Activated naive CD4-positive, alpha-beta T cell treated with anti-CD3 and anti-CD28 coated beads, Interleukin-2, amount 50 U/mL, for 72 hours (primary cell): ENCODE measurements at regions not wholly inside any gene's neighbourhood (a gene's known extent, or its start where the extent isn't known, plus 50 kb on each side); places are given as distances from the start of the nearest gene placed in this dataset.
"Not testable (repeated sequence)": the region's sequence is repeated elsewhere in the genome, so short reads cannot be mapped to it uniquely, and the experiment has no call there.

Experiments used
- ATAC-seq, 2 donors: fragments of 150-1000 bp; cut with Tn5 transposase; 2 replicates each; pipeline ENCODE4 v1.10.0; 2021; ENCODE audit warnings: mild to moderate bottlenecking in 2 of 2, moderate library complexity in 2 of 2
- DNase-seq, 2 donors: peaks; one replicate each; pipeline ENCODE4 v3.0.0; 2021 to 2022; ENCODE audit warnings: low spot score in 2 of 2
- H3K27ac Mint-ChIP-seq, 2 donors: one replicate each; pipeline ENCODE4 v1.8.0; 2022; ENCODE audit warnings: mild to moderate bottlenecking in 2 of 2, mixed read lengths in 2 of 2
- H3K36me3 Mint-ChIP-seq, 2 donors: one replicate each; pipeline ENCODE4 v1.8.0; 2022; ENCODE audit warnings: mixed read lengths in 2 of 2
- H3K9me3 Mint-ChIP-seq, 2 donors: one replicate each; pipeline ENCODE4 v1.8.0; 2022; ENCODE audit warnings: mixed read lengths in 2 of 2

GRCh38 chr20:24418731-24419130, 50.7 kb upstream of the SYNDIG1 start:
- peaks cover 11 to 12% of the 10 kb centered on the region in 2 donors for H3K36me3 Mint-ChIP-seq
- peaks cover 8 to 12% of the 10 kb centered on the region in 2 donors for H3K9me3 Mint-ChIP-seq
- DNase-seq (no peak), ATAC-seq (no peak)
- H3K27ac Mint-ChIP-seq = no peak overlapping the region

- no peak for DNase-seq
- Mint-ChIP-seq H3K27ac (no peak overlapping the region), H3K36me3 (peaks cover 11 to 12% of the 10 kb centered on the region in 2 donors), H3K9me3 (peaks cover 8 to 12% of the 10 kb centered on the region in 2 donors)
- ATAC-seq = no peak
These were observed 51.9 kb upstream of the SYNDIG1 start for GRCh38 chr20:24417485-24417884.

- Mint-ChIP-seq H3K36me3 (peaks cover 11 to 12% of the 10 kb centered on the region in 2 donors), H3K9me3 (peaks cover 8 to 12% of the 10 kb centered on the region in 2 donors)
- DNase-seq, H3K27ac Mint-ChIP-seq, ATAC-seq: not testable (repeated sequence)
These were observed 54.0 kb upstream of the SYNDIG1 start for GRCh38 chr20:24415444-24415843.

- Mint-ChIP-seq H3K9me3 (peaks cover 6 to 10% of the 10 kb centered on the region in 2 donors), H3K36me3 (peaks cover 11 to 12% of the 10 kb centered on the region in 2 donors), H3K27ac (no peak overlapping the region)
- DNase-seq = no peak
- ATAC-seq = no peak
These were observed 57.6 kb upstream of the SYNDIG1 start for GRCh38 chr20:24411834-24412216.

GRCh38 chr20:24411003-24411833, 58.2 kb upstream of the SYNDIG1 start:
- Mint-ChIP-seq H3K36me3 (peaks cover 11 to 12% of the 10 kb centered on the region in 2 donors), H3K27ac (no peak overlapping the region), H3K9me3 (peaks cover 3 to 6% of the 10 kb centered on the region in 2 donors)
- DNase-seq (no peak), ATAC-seq (no peak)

- no peak for ATAC-seq
- no peak for DNase-seq
- Mint-ChIP-seq H3K27ac (peak overlapping the region in 1 of 2 donors; percentile 70), H3K9me3 (no peaks in the 10 kb centered on the region), H3K36me3 (no peaks in the 10 kb centered on the region)
These were observed 62.3 kb upstream of the SYNDIG1 start for GRCh38 chr20:24407151-24407550.

- no peak for DNase-seq
- peak; percentile 87 to 91 for ATAC-seq
- peak overlapping the region; percentile 70 to 77 for H3K27ac Mint-ChIP-seq
- no peaks in the 10 kb centered on the region for H3K36me3 Mint-ChIP-seq
- H3K9me3 Mint-ChIP-seq = no peaks in the 10 kb centered on the region
These were observed 62.7 kb upstream of the SYNDIG1 start for GRCh38 chr20:24406750-24407149.

GRCh38 chr20:24406251-24406650, 63.2 kb upstream of the SYNDIG1 start:
- ATAC-seq (peak; percentile 58 to 89), DNase-seq (peak in 1 of 2 donors; percentile 10)
- H3K9me3 Mint-ChIP-seq = no peaks in the 10 kb centered on the region
- peak overlapping the region; percentile 70 to 77 for H3K27ac Mint-ChIP-seq
- H3K36me3 Mint-ChIP-seq = no peaks in the 10 kb centered on the region

GRCh38 chr20:24405810-24406209, 63.6 kb upstream of the SYNDIG1 start:
- Mint-ChIP-seq H3K9me3 (peaks cover 0 to 4% of the 10 kb centered on the region in 2 donors), H3K27ac (peak overlapping the region; percentile 70 to 77)

GRCh38 chr20:24403406-24403805, 66.0 kb upstream of the SYNDIG1 start:
- H3K27ac Mint-ChIP-seq = no peak overlapping the region
- no peak for ATAC-seq
- peaks cover 10 to 14% of the 10 kb centered on the region in 2 donors for H3K9me3 Mint-ChIP-seq
- DNase-seq = no peak
- H3K36me3 Mint-ChIP-seq = peaks cover 14% of the 10 kb centered on the region in 2 donors

More at GRCh38 chr20:24405810-24406209, 63.6 kb upstream of the SYNDIG1 start:
- ATAC-seq (peak in 1 of 2 donors; percentile 57), DNase-seq (no peak)
- peaks cover 0 to 3% of the 10 kb centered on the region in 2 donors for H3K36me3 Mint-ChIP-seq

GRCh38 chr20:24402188-24402587, 67.2 kb upstream of the SYNDIG1 start:
- Mint-ChIP-seq H3K9me3 (peaks cover 13 to 17% of the 10 kb centered on the region in 2 donors), H3K27ac (no peak overlapping the region), H3K36me3 (peaks cover 14 to 15% of the 10 kb centered on the region in 2 donors)
- ATAC-seq (no peak), DNase-seq (no peak)

- peaks cover 8 to 13% of the 10 kb centered on the region in 2 donors for H3K9me3 Mint-ChIP-seq
- ATAC-seq = no peak
- peaks cover 8 to 15% of the 10 kb centered on the region in 2 donors for H3K36me3 Mint-ChIP-seq
- no peak for DNase-seq
- no peak overlapping the region for H3K27ac Mint-ChIP-seq
These were observed 74.3 kb upstream of the SYNDIG1 start for GRCh38 chr20:24395151-24395550.

GRCh38 chr20:24393903-24394302, 75.5 kb upstream of the SYNDIG1 start:
- DNase-seq (no peak), ATAC-seq (no peak)
- Mint-ChIP-seq H3K27ac (no peak overlapping the region), H3K36me3 (peaks cover 0 to 6% of the 10 kb centered on the region in 2 donors), H3K9me3 (peaks cover 3 to 7% of the 10 kb centered on the region in 2 donors)

GRCh38 chr20:24392612-24393011, 76.8 kb upstream of the SYNDIG1 start:
- ATAC-seq (no peak), DNase-seq (no peak)
- H3K36me3 Mint-ChIP-seq = no peaks in the 10 kb centered on the region
- H3K27ac Mint-ChIP-seq = no peak overlapping the region
- H3K9me3 Mint-ChIP-seq = peaks cover 0 to 3% of the 10 kb centered on the region in 2 donors

- DNase-seq = peak in 1 of 2 donors; percentile 16
- peak overlapping the region in 1 of 2 donors; percentile 15 for H3K27ac Mint-ChIP-seq
- H3K9me3 Mint-ChIP-seq = no peaks in the 10 kb centered on the region
- no peaks in the 10 kb centered on the region for H3K36me3 Mint-ChIP-seq
- ATAC-seq = peak; percentile 91 to 95
These were observed 79.7 kb upstream of the SYNDIG1 start for GRCh38 chr20:24389686-24390085.

- no peak for ATAC-seq
- H3K27ac Mint-ChIP-seq = peak overlapping the region in 1 of 2 donors; percentile 15
These were observed 80.5 kb upstream of the SYNDIG1 start for GRCh38 chr20:24388828-24389380.

GRCh38 chr20:24385547-24385946, 83.9 kb upstream of the SYNDIG1 start:
- Mint-ChIP-seq H3K9me3 (no peaks in the 10 kb centered on the region), H3K27ac (no peak overlapping the region), H3K36me3 (no peaks in the 10 kb centered on the region)
- ATAC-seq (no peak), DNase-seq (no peak)

More at GRCh38 chr20:24388828-24389380, 80.5 kb upstream of the SYNDIG1 start:
- Mint-ChIP-seq H3K9me3 (no peaks in the 10 kb centered on the region), H3K36me3 (no peaks in the 10 kb centered on the region)
- no peak for DNase-seq
